GM18870 (cell line): ENCODE measurements at regions not wholly inside any gene's neighbourhood (a gene's known extent, or its start where the extent isn't known, plus 50 kb on each side); places are given as distances from the start of the nearest gene placed in this dataset.
"Not testable (repeated sequence)": the region's sequence is repeated elsewhere in the genome, so short reads cannot be mapped to it uniquely, and the experiment has no call there.

Experiments
- ATAC-seq: cut with Tn5 transposase; IDR thresholded peaks from one replicate; pipeline ENCODE4 v1.9.1; 2021; ENCODE audit warnings: moderate library complexity; ENCODE audit not compliant: unreplicated experiment

- ATAC-seq = peak; percentile 38
These were observed 159.9 kb downstream of the POTEB start for GRCh38 chr15:21717661-21718060.

DNA sequence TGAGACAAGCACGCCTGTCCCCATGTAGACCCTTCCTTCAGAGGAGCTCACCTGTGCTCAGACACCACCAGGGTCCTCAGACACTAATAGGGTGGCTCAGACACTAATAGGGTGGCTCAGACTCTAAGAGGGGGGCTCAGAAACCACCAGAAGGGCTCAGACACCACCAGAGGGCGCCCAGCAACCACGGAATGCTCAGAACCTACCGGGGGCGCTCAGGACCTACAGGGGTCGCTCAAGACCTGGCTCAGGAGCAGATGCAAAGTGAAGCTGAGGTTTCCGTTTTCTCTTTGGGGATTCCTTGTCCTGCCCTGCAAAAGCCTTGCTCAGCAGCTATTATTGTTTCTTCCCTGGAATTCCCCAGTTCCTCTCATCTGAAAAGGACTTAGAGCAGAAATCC is 172.1 kb downstream of the POTEB start:
- peak; percentile 36 for ATAC-seq

DNA sequence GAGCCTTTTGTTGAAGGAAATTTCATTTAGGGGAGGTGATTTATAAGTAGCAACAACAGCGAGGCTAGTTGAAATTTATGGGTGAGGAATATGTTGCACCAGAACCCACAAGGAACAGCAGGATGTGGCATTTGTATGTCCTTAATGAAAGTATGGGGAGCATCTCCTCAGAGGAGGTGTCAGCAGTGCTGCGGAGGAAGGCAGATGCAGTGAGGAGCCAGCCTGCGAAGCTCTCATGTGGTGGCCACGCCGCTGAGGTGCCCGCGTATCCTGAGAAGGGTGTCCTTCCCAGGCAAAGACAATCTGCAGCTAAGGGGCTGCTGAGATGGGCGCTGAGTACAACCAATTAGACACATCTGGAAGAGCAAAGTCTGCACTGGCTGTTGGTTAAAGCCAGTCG is 178.9 kb downstream of the POTEB start:
- ATAC-seq = not testable (repeated sequence)

GRCh38 chr15:21695089-21695488 is 182.4 kb downstream of the POTEB start:
- not testable (repeated sequence) for ATAC-seq

- ATAC-seq = not testable (repeated sequence)
These were observed 184.9 kb downstream of the POTEB start for GRCh38 chr15:21692471-21693102.

DNA sequence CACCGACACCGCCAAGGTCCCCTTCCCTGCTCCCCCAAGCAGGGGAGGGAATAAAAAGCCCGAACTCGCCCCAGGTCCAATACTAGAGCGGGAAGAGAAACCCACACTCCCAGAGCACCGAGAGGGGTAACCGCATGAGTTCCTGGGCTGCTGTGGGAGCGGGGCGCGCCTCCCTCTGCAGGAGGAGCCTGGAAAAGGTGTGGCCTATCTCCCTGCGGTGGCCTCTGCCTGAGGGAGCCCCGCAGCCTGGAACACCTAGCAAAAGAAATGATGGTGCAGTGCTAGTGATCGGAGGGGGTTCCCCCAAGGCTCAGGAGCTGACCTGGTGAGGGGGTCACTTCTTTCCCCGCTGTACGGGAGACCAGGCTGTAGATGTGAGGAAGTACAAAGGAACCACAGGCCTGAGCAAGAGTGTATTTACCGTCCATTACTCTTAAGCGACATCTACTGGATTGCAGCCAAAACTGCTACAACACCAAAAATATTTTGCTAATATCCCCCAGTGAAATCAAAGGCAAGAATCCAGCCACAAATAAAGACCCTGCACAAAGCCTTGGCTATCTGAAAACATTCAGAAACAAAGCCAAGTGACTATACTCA is 216.6 kb upstream of the POTEB3 start:
- peak; percentile 92 for ATAC-seq

DNA sequence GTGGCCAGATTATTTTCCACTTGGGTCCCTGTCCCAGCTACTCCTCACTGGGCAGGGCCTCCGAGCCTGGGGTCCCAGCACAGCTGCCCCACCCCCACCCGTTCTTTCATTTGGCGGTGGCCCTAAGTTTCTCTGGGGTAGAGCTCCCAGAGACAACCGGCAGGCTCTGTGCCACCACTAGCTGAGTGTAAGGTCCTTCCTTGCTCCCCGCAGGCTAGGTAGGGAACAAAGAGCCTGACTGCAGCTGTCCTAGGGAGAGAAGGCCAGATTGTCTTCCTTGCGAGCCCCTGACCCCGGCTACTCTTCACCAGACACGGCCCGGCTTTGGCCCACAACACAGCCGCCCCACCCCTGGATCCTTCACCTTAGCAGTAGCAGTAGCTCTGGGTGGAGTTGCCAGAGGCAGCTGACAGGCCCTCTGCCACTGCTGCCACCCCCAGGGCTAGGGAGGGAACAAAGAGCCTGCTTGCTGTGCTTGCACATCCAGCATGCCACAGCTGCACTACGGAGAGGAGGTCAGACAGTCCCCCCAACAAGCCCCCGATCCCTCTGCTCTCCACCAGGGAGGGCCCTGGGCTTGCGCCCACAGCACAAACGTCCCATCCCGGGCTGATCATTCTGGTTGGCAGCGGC is 215.9 kb upstream of the POTEB3 start:
- ATAC-seq = peak; percentile 18

DNA sequence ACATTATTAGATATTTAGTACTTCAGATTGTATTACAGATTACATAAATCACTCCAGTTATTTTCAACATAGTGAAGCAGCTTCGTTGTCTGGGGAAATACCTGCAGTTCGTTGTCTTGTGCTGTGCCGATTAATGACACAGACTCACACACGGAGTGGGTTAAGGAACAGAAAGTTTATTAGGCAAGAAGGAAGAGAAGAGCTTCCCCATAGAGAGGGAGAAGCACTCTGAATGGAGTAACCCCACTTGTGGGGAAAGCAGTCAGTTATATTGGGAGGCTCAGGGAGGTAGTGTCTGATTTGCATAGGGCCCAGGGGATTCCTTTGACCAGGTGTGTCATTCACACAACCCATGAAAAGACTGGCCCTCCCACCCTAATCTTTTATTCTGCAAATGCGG is 213.4 kb upstream of the POTEB3 start:
- ATAC-seq = not testable (repeated sequence)

DNA sequence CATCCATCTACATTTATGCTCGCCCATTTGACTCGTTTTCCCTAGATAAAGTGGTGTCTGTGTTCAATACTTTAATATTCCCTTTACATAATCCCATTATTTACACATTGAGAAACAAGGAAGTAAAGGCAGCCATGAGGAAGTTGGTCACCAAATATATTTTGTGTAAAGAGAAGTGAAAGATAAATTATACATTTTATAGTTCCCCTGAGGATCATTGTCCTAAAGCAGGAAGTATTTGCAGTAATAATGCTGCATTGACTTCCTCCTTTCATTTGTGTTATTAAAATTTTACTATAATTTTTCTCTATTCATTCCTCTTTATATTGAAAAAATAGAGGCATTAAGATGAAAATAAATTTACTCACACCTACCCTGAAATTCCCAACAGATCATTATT is 198.5 kb upstream of the POTEB3 start:
- not testable (repeated sequence) for ATAC-seq

DNA sequence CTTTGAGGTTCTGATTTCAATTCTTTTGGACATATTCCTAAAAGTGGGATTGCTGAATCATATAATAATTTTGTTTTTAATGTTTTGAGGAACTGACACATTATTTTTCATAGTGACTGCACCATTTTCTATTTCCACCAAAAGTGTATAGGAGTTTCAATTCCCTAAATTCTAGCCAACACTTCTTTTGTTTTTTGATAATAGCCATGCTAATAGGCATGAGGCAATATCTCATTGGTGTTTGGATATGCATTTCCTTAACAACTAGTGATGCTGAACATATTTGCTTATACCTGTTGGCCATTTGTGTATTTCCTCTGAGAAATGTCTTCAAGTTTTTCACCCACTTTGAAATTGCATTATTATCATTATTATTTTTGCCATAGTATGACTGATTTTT is 186.4 kb upstream of the POTEB3 start:
- ATAC-seq = not testable (repeated sequence)

GRCh38 chr15:21609223-21609622 is 168.9 kb upstream of the POTEB3 start:
- not testable (repeated sequence) for ATAC-seq

DNA sequence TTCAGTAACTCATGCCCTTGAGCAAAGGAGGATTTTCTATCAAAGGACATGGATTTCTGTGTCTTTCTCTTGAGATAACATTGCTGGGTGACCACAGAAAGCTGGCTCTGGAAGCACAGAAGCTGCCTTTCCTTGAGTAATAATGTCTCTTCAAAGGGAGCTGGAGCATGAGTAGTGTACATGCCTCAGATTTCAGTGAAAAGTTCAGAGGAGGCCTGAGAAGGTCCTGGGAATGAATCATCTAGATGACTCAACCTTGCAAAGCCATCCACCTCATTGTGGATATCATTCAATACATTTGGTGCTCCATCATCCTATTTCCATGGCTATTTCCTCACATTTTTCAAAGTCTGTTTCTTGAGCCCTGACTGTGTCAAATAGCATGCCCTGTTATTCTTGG is 125.1 kb upstream of the POTEB3 start:
- not testable (repeated sequence) for ATAC-seq

GRCh38 chr15:21551809-21552208 is 111.5 kb upstream of the POTEB3 start:
- peak; percentile 90 for ATAC-seq

DNA sequence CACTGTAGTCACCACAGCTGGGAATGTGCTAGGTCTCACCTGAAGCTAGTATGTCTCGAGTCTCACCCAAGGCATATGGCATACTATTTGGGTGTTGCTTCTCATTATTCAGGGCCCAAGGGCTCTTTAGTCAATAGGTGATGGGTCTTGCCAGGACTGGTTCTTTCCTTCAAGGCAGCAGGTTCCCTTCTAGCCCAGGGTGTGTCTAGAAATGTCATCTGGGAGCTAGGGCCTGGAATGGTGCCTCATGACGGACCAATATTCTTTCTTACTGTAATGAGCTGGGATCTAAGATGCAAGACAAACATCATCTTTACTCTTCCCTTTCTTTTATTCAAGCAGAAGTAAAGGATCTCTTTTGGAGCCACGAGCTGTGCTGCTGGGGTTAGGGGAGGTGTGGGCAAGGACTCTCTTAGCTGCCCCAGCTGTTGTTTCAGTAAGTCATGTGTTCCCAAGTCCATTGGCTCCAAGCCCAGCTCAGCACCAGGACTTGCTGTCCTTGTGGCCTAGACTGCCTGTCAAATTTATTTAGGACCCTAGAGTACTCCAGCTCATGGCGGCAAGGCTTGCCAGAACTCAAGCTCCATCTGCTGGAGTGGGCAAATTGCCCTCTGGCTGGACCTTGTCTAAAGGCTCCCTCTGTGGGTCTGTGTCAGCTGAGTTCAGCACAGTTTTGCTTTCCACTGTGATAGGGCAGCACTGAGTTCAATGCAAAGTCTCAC is 106.0 kb upstream of the POTEB3 start:
- ATAC-seq = not testable (repeated sequence)

DNA sequence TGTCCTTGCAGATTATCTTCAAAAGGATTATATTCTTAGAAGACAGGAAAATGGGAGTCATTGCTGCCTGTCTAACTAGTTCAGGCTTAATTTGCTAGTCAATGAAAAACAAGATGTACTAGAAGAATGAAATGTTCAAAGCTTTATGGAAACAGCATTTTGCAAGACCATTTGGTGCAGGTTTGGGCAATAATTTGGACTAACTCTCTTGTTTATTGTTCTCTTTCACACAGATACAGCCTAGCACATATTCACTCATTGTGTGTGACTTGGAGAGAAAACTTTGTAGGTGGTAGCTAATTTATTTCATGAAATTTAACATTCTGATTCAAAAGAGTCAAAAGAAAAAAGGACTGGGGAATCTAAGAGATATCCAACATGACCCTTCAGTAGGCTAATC is 92.5 kb upstream of the POTEB3 start:
- not testable (repeated sequence) for ATAC-seq

DNA sequence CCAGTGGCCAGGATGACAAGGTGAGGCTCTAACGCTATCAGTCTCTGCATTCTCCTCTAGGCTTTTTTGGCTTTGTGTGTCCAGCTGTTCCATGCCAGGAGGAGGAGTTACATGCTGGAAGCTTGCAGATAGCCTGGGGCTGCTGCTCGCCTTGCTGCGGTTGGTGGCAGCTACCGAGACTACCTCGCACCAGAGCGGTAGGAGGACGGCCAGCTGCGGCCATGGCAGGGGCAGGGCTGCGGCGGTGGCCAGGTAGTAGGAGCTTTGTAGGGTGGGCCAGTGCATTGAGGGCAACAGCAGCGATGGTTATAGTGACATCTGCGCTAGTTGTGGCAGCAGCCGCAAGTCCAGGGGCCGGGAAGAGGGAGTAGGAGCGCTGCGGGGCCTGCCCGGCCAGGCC is 75.9 kb upstream of the POTEB3 start:
- not testable (repeated sequence) for ATAC-seq

GRCh38 chr15:21515296-21515695 is 75.0 kb upstream of the POTEB3 start:
- ATAC-seq = not testable (repeated sequence)

DNA sequence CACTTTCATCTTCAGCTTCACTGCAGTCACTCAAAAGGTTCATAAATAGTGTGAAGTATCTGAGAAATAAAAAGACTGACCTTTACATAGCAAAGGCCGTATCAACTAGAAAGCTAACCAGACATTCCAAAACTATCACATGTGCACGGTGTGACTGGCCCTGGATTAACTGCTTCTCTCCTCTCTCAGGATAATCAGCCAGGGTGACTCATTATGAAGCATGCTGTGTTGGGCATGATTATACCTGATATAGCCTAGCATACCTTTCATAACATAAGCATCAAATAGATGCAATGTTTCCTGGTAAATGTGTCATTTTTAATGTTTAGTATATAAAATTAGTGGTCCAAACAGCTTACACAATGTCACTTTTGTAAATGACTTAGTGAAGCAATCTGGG is 62.7 kb upstream of the POTEB3 start:
- not testable (repeated sequence) for ATAC-seq
